ENCODE measurements at regions not wholly inside any gene's neighbourhood (a gene's known extent, or its start where the extent isn't known, plus 50 kb on each side); places are given as distances from the start of the nearest gene placed in this dataset.

- DNase-seq (ENCODE audit: low read depth, low spot score): no peak
Observed at GRCh38 chr1:25104932-25105561, 127.3 kb downstream of the SYF2 start.

- no peak for DNase-seq (ENCODE audit: low read depth, low spot score)
Observed at GRCh38 chr1:25103164-25103795, 129.0 kb downstream of the SYF2 start.

- DNase-seq (ENCODE audit: low read depth, low spot score): no peak
Observed at GRCh38 chr1:25100151-25100833, 132.0 kb downstream of the SYF2 start.

GRCh38 chr1:25099343-25099951 lies 132.9 kb downstream of the SYF2 start:
- no peak for DNase-seq (ENCODE audit: low read depth, low spot score)

GRCh38 chr1:25098717-25099116 lies 133.6 kb downstream of the SYF2 start:
- no peak for DNase-seq (ENCODE audit: low read depth, low spot score)

- no peak for DNase-seq (ENCODE audit: low read depth, low spot score)
Observed at GRCh38 chr1:25096307-25097150, 135.8 kb downstream of the SYF2 start.

GRCh38 chr1:25095635-25096200 lies 136.6 kb downstream of the SYF2 start:
- no peak for DNase-seq (ENCODE audit: low read depth, low spot score)

- DNase-seq (ENCODE audit: low read depth, low spot score): no peak
Observed at GRCh38 chr1:25094995-25095394, 137.3 kb downstream of the SYF2 start.

GRCh38 chr1:25094229-25094628 lies 138.1 kb downstream of the SYF2 start:
- no peak for DNase-seq (ENCODE audit: low read depth, low spot score)

GRCh38 chr1:25091658-25092057 lies 140.6 kb downstream of the SYF2 start:
- DNase-seq (ENCODE audit: low read depth, low spot score): no peak

- no peak for DNase-seq (ENCODE audit: low read depth, low spot score)
Observed at GRCh38 chr1:25090707-25091422, 141.4 kb downstream of the SYF2 start.

- no peak for DNase-seq (ENCODE audit: low read depth, low spot score)
Observed at GRCh38 chr1:25089772-25090171, 142.5 kb downstream of the SYF2 start.

GRCh38 chr1:25088946-25089345 lies 143.4 kb downstream of the SYF2 start:
- DNase-seq (ENCODE audit: low read depth, low spot score): no peak

GRCh38 chr1:25088180-25088701 lies 144.1 kb downstream of the SYF2 start:
- DNase-seq (ENCODE audit: low read depth, low spot score): no peak

- no peak for DNase-seq (ENCODE audit: low read depth, low spot score)
Observed at GRCh38 chr1:25086518-25087079, 145.7 kb downstream of the SYF2 start.

GRCh38 chr1:25084407-25084806 lies 147.9 kb downstream of the SYF2 start:
- DNase-seq (ENCODE audit: low read depth, low spot score): no peak

- DNase-seq (ENCODE audit: low read depth, low spot score): no peak
Observed at GRCh38 chr1:25083481-25084345, 148.6 kb downstream of the SYF2 start.

GRCh38 chr1:25082995-25083394 lies 149.3 kb downstream of the SYF2 start:
- DNase-seq (ENCODE audit: low read depth, low spot score): no peak

- DNase-seq (ENCODE audit: low read depth, low spot score): no peak
Observed at GRCh38 chr1:25082216-25082899, 149.9 kb downstream of the SYF2 start.
